Gastrocnemius medialis (tissue), 4 donors: ENCODE measurements at regions not wholly inside any gene's neighbourhood (a gene's known extent, or its start where the extent isn't known, plus 50 kb on each side); places are given as distances from the start of the nearest gene placed in this dataset.

Experiments
- CTCF ChIP-seq, 5 experiments: fragments of 450-650 bp in 3 of 5; fragments of 200-600 bp in 2 of 5; sonication (generic) in 2 of 5; IDR thresholded peaks in 4 of 5; conservative IDR thresholded peaks in 1 of 5; 1 replicate in 4 of 5; 2 replicates in 1 of 5; pipeline ENCODE4 v1.5.1; 2016 to 2019; ENCODE audit warnings: antibody characterized with exemption in 5 of 5, mild to moderate bottlenecking in 3 of 5, moderate library complexity in 3 of 5
- POLR2A ChIP-seq, 2 donors: fragments of 450-650 bp; IDR thresholded peaks; one replicate each; pipeline ENCODE4 v1.6.1; 2017; ENCODE audit warnings: antibody characterized with exemption in 2 of 2, mild to moderate bottlenecking in 2 of 2, moderate library complexity in 2 of 2

GRCh38 chr6:156639009-156639721, 138.0 kb upstream of the ARID1B start:
- no peak for TF ChIP-seq POLR2A (IDR thresholded peaks at IDR 0.05)
- TF ChIP-seq CTCF (IDR thresholded peaks at IDR 0.05 in 4 of 5, conservative IDR thresholded peaks at IDR 0.05 in 1 of 5), result no peak
